ENCODE measurements at regions not wholly inside any gene's neighbourhood (a gene's known extent, or its start where the extent isn't known, plus 50 kb on each side); places are given as distances from the start of the nearest gene placed in this dataset.

DNA sequence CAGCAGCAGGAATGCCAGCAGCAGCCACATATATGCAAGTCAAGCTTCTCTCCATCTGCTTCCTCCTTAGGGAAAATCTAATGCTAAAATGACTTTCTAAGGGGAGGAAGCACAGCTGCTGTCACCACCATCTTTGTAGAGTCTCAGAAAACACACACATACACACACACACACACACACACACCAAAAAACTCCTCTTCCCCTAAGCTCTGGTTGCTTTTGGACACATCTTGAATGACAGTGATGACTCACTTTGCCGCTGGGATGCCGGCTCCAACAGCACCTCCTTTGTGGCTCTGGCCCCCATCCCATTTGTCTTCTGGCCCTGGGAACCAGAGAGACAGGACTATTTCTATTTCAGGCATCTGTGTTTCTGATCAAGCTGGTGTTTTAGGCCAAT, 124.8 kb upstream of the GOLIM4 start:
- H3K9ac ChIP-seq (ENCODE audit: low read depth, low read length): no peak overlapping the region
- no peak for TF ChIP-seq RAD21 (IDR thresholded peaks at IDR 0.05; ENCODE audit: low read length)
- no peak for TF ChIP-seq RCOR1 (IDR thresholded peaks at IDR 0.05; ENCODE audit: insufficient replicate concordance, low read length)
- TF ChIP-seq MAZ (IDR thresholded peaks at IDR 0.05; ENCODE audit: borderline replicate concordance, low read depth, low read length): no peak
- no peak for TF ChIP-seq CTCF (conservative IDR thresholded peaks at IDR 0.05; ENCODE audit: low read depth, low read length)
- TF ChIP-seq MAFK (IDR thresholded peaks at IDR 0.05; ENCODE audit: low read depth, low read length): no peak
- no peak for TF ChIP-seq CHD1 (IDR thresholded peaks at IDR 0.05; ENCODE audit: low read depth, low read length)
- TF ChIP-seq RFX5 (IDR thresholded peaks at IDR 0.05; ENCODE audit: low read depth, low read length): no peak
- TF ChIP-seq, protein P1, sequence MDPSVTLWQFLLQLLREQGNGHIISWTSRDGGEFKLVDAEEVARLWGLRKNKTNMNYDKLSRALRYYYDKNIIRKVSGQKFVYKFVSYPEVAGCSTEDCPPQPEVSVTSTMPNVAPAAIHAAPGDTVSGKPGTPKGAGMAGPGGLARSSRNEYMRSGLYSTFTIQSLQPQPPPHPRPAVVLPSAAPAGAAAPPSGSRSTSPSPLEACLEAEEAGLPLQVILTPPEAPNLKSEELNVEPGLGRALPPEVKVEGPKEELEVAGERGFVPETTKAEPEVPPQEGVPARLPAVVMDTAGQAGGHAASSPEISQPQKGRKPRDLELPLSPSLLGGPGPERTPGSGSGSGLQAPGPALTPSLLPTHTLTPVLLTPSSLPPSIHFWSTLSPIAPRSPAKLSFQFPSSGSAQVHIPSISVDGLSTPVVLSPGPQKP (IDR thresholded peaks at IDR 0.05; ENCODE audit: borderline replicate concordance, low read depth, low read length): no peak
- TF ChIP-seq CEBPB (IDR thresholded peaks at IDR 0.05; ENCODE audit: low read depth, low read length): no peak
- no peak for TF ChIP-seq POLR2A (IDR thresholded peaks at IDR 0.05; ENCODE audit: low read depth, low read length)
- TF ChIP-seq SMC3 (IDR thresholded peaks at IDR 0.05; ENCODE audit: low read depth, low read length): no peak
- TF ChIP-seq NFE2L2 (IDR thresholded peaks at IDR 0.05; ENCODE audit: low read depth, low read length): no peak
- TF ChIP-seq MXI1 (IDR thresholded peaks at IDR 0.05; ENCODE audit: borderline replicate concordance, low read depth, low read length): no peak
- no peak overlapping the region for H3K4me2 ChIP-seq (ENCODE audit: low read depth, low read length)
- no peaks in the 10 kb centered on the region for H3K36me3 ChIP-seq (ENCODE audit: control insufficient read depth, insufficient read depth, low read length)
- no peak overlapping the region for H4K91ac ChIP-seq (ENCODE audit: insufficient read depth, low read depth, low read length)
- no peak overlapping the region for H3K14ac ChIP-seq (replicated peaks; ENCODE audit: low read depth, low read length)
- 33% methylated on average over 1 of the region's 2 CpGs; no CpG with 5 or more reads in 1 of the 2 experiments for WGBS, 2 experiments (ENCODE audit: extremely low coverage in 2 of 2, insufficient read length in 1 of 2)
- ChIA-PET POLR2A (ENCODE audit: unreplicated experiment) (no interaction called here), CTCF (no interaction called here)
- no TSS peak for BruUV-seq (replicated peaks)
- in situ Hi-C loops (cut with MboI; ENCODE audit: low sequenced_read_pairs) (no loop called here), dilution Hi-C loops (cut with HindIII; ENCODE audit: low sequenced_read_pairs, unreplicated experiment) (no loop called here), intact Hi-C loops (cut with micrococcal nuclease) (no loop called here)
- no peak overlapping the region for H4K8ac ChIP-seq (ENCODE audit: low read depth in 2 of 2, low read length in 2 of 2)
- H2BK5ac ChIP-seq (ENCODE audit: low read depth, low read length, poor library complexity, severe bottlenecking): no peak overlapping the region
- H2BK20ac ChIP-seq (ENCODE audit: low read depth, low read length): no peak overlapping the region
- no peak overlapping the region for H3K56ac ChIP-seq (ENCODE audit: extremely low read depth, insufficient read depth, low read length)
- H2AFZ ChIP-seq (replicated peaks; ENCODE audit: low read length, poor library complexity): no peak overlapping the region
- no peak overlapping the region for H3K18ac ChIP-seq (ENCODE audit: low read depth, low read length)
- H3K9me3 ChIP-seq (ENCODE audit: control insufficient read depth, insufficient read depth, low read length): no peaks in the 10 kb centered on the region
- H3K27me3 ChIP-seq (ENCODE audit: control insufficient read depth, insufficient read depth, low read length): no peaks in the 10 kb centered on the region
- no peak overlapping the region for H3K4ac ChIP-seq (ENCODE audit: low read depth, low read length)
- DNase-seq: no peak
- no peak overlapping the region for H2BK120ac ChIP-seq (ENCODE audit: low read depth, low read length)
- H2BK15ac ChIP-seq (ENCODE audit: low read depth, low read length): no peak overlapping the region
- H4K5ac ChIP-seq (ENCODE audit: low read depth, low read length): no peak overlapping the region
- H3K4me3 ChIP-seq (ENCODE audit: insufficient read depth, low read depth, low read length): no peak overlapping the region
- H2AK5ac ChIP-seq (ENCODE audit: low read depth, low read length): no peak overlapping the region
- ATAC-seq (ENCODE audit: low read depth): no peak
- no peaks in the 10 kb centered on the region for H4K20me1 ChIP-seq (ENCODE audit: insufficient read depth, low read length)
- H2AK9ac ChIP-seq (replicated peaks; ENCODE audit: low read depth, low read length, poor library complexity): no peak overlapping the region
- H3K23ac ChIP-seq (ENCODE audit: low read depth, low read length): no peak overlapping the region
- H3K27ac ChIP-seq (ENCODE audit: insufficient read depth, low read length): no peak overlapping the region
- no peaks in the 10 kb centered on the region for H3K79me1 ChIP-seq (ENCODE audit: low read depth in 1 of 2, low read length in 2 of 2)
- H3K9me1 ChIP-seq (ENCODE audit: insufficient read depth, low read length): no peaks in the 10 kb centered on the region
- no peaks in the 10 kb centered on the region for H3K4me1 ChIP-seq (ENCODE audit: control insufficient read depth, insufficient read depth, low read length)
